NCI-H748 (cell line): ENCODE measurements at regions not wholly inside any gene's neighbourhood (a gene's known extent, or its start where the extent isn't known, plus 50 kb on each side); places are given as distances from the start of the nearest gene placed in this dataset.

Experiments used
- DNase-seq: peaks from one replicate; lab custom pipeline; 2025; ENCODE audit not compliant: unreplicated experiment; lab: John Stamatoyannopoulos, UW

- peak; percentile 63 for DNase-seq
These were observed 171.8 kb downstream of the ICOS start for GRCh38 chr2:204108330-204108751.

GRCh38 chr2:204108781-204109295, 172.3 kb downstream of the ICOS start:
- DNase-seq = no peak

GRCh38 chr2:204109681-204110080, 173.1 kb downstream of the ICOS start:
- DNase-seq = no peak

- DNase-seq = no peak
These were observed 173.8 kb downstream of the ICOS start for GRCh38 chr2:204110338-204110741.

- DNase-seq = no peak
These were observed 174.4 kb downstream of the ICOS start for GRCh38 chr2:204110751-204111516.

- DNase-seq = peak; percentile 42
These were observed 175.7 kb downstream of the ICOS start for GRCh38 chr2:204112084-204112770.

- no peak for DNase-seq
These were observed 178.0 kb downstream of the ICOS start for GRCh38 chr2:204114295-204115136.

- no peak for DNase-seq
These were observed 178.8 kb downstream of the ICOS start for GRCh38 chr2:204115137-204116056.

- no peak for DNase-seq
These were observed 179.7 kb downstream of the ICOS start for GRCh38 chr2:204116159-204116792.

- no peak for DNase-seq
These were observed 185.9 kb downstream of the ICOS start for GRCh38 chr2:204122425-204122824.

GRCh38 chr2:204124140-204124750, 187.7 kb downstream of the ICOS start:
- DNase-seq = no peak

- DNase-seq = no peak
These were observed 190.1 kb downstream of the ICOS start for GRCh38 chr2:204126705-204127104.

GRCh38 chr2:204127238-204127637, 190.7 kb downstream of the ICOS start:
- DNase-seq = no peak

GRCh38 chr2:204129591-204130294, 193.2 kb downstream of the ICOS start:
- DNase-seq = no peak

GRCh38 chr2:204131621-204132020, 195.1 kb downstream of the ICOS start:
- DNase-seq = no peak

GRCh38 chr2:204133476-204133875, 196.9 kb downstream of the ICOS start:
- peak; percentile 97 for DNase-seq

- DNase-seq = no peak
These were observed 197.9 kb downstream of the ICOS start for GRCh38 chr2:204134421-204134820.

- DNase-seq = no peak
These were observed 199.2 kb downstream of the ICOS start for GRCh38 chr2:204135752-204136151.

GRCh38 chr2:204138206-204138605, 201.6 kb downstream of the ICOS start:
- DNase-seq = no peak
